HepG2 (cell line): ENCODE measurements at regions not wholly inside any gene's neighbourhood (a gene's known extent, or its start where the extent isn't known, plus 50 kb on each side); places are given as distances from the start of the nearest gene placed in this dataset.
A peak's percentile ranks its signal among the peaks of the same experiment; 100 is the strongest.

Experiments
- AGO2 ChIP-seq: fragments of 200-400 bp; formaldehyde crosslinking; optimal IDR thresholded peaks from 2 replicates; pipeline ENCODE3; 2017; ENCODE audit warnings: mild to moderate bottlenecking, low read depth, low read length, moderate library complexity
- ATRX ChIP-seq: sonication (generic); formaldehyde crosslinking; IDR thresholded peaks from 2 replicates; pipeline ENCODE4 v1.4.0; 2020; ENCODE audit warnings: missing genetic modification reagents, borderline replicate concordance
- GABPA ChIP-seq, 2 experiments: IDR thresholded peaks; 2 replicates each; pipeline ENCODE4 v1.6.1; 2011 to 2016; ENCODE audit warnings: low read depth in 2 of 2, low read length in 1 of 2, missing biosample characterization in 1 of 2, missing genetic modification characterization in 1 of 2
- GLI4 ChIP-seq: sonication (generic); formaldehyde crosslinking; IDR thresholded peaks from 2 replicates; pipeline ENCODE4 v1.5.1; 2020; ENCODE audit warnings: missing genetic modification reagents, mild to moderate bottlenecking, moderate library complexity, borderline replicate concordance
- IRX3 ChIP-seq: sonication (generic); formaldehyde crosslinking; IDR thresholded peaks from 2 replicates; pipeline ENCODE4 v1.8.1; 2023; ENCODE audit warnings: mild to moderate bottlenecking, low read depth, missing genetic modification reagents, borderline replicate concordance
- ISX ChIP-seq: sonication (generic); formaldehyde crosslinking; conservative IDR thresholded peaks from 2 replicates; pipeline ENCODE4 v1.5.0; 2020; ENCODE audit warnings: missing genetic modification reagents
- KDM5B ChIP-seq: sonication (generic); formaldehyde crosslinking; IDR thresholded peaks from 2 replicates; pipeline ENCODE4 v1.4.0; 2020; ENCODE audit warnings: missing genetic modification reagents, mild to moderate bottlenecking, borderline replicate concordance
- MAZ ChIP-seq, 2 experiments: sonication (generic) in 1 of 2; formaldehyde crosslinking in 1 of 2; IDR thresholded peaks; 2 replicates each; pipeline versions ENCODE4 v1.5.0 to v1.6.1; 2012 to 2020; ENCODE audit warnings: low read depth in 2 of 2, mild to moderate bottlenecking in 2 of 2, borderline replicate concordance in 1 of 2, improper control_type of control experiment in 1 of 2, low read length in 1 of 2, missing genetic modification reagents in 1 of 2, moderate library complexity in 1 of 2
- MBD4 ChIP-seq: IDR thresholded peaks from 2 replicates; pipeline ENCODE4 v1.6.1; 2012; ENCODE audit warnings: low read length, inconsistent platforms, borderline replicate concordance
- PHF20 ChIP-seq: sonication (generic); formaldehyde crosslinking; IDR thresholded peaks from 2 replicates; pipeline ENCODE4 v1.5.0; 2020; ENCODE audit warnings: mild to moderate bottlenecking, missing genetic modification reagents
- SNRNP70 ChIP-seq: fragments of 200-400 bp; formaldehyde crosslinking; IDR thresholded peaks from 2 replicates; pipeline ENCODE4 v1.6.1; 2017; ENCODE audit warnings: mild to moderate bottlenecking, low read depth, low read length, moderate library complexity
- SSRP1 ChIP-seq: IDR thresholded peaks from 2 replicates; pipeline ENCODE4 v1.6.1; 2016; ENCODE audit warnings: control low read depth
- TP53 ChIP-seq: sonication (generic); formaldehyde crosslinking; conservative IDR thresholded peaks from 2 replicates; pipeline ENCODE4 v1.4.0; 2020; ENCODE audit warnings: missing genetic modification reagents
- WIZ ChIP-seq: sonication (generic); formaldehyde crosslinking; IDR thresholded peaks from 2 replicates; pipeline ENCODE4 v1.5.1; 2020; ENCODE audit warnings: mild to moderate bottlenecking, missing genetic modification reagents
- ZIK1 ChIP-seq: sonication (generic); formaldehyde crosslinking; IDR thresholded peaks from 2 replicates; pipeline ENCODE4 v1.5.0; 2020; ENCODE audit warnings: mild to moderate bottlenecking, low read depth, missing genetic modification reagents, borderline replicate concordance
- ZMYM2 ChIP-seq: sonication (generic); formaldehyde crosslinking; IDR thresholded peaks from 2 replicates; pipeline ENCODE4 v1.8.0; 2022; ENCODE audit warnings: mild to moderate bottlenecking, missing genetic modification reagents
- ZNF234 ChIP-seq: sonication (generic); formaldehyde crosslinking; conservative IDR thresholded peaks from 2 replicates; pipeline ENCODE4 v1.5.1; 2020; ENCODE audit warnings: mild to moderate bottlenecking, missing genetic modification reagents
- ZNF253 ChIP-seq: sonication (generic); formaldehyde crosslinking; IDR thresholded peaks from 2 replicates; pipeline ENCODE4 v1.8.0; 2022; ENCODE audit warnings: mild to moderate bottlenecking, missing genetic modification reagents, borderline replicate concordance
- ZNF350 ChIP-seq: sonication (generic); formaldehyde crosslinking; IDR thresholded peaks from 2 replicates; pipeline ENCODE4 v1.4.0; 2020; ENCODE audit warnings: mild to moderate bottlenecking, low read depth, missing genetic modification reagents, borderline replicate concordance
- ZNF569 ChIP-seq: sonication (generic); formaldehyde crosslinking; IDR thresholded peaks from 2 replicates; pipeline ENCODE4 v1.5.0; 2020; ENCODE audit warnings: mild to moderate bottlenecking, missing genetic modification reagents, moderate library complexity, borderline replicate concordance
- ZNF572 ChIP-seq: sonication (generic); formaldehyde crosslinking; IDR thresholded peaks from 2 replicates; pipeline ENCODE4 v1.5.1; 2020; ENCODE audit warnings: mild to moderate bottlenecking, missing genetic modification reagents
- ZNF780A ChIP-seq: sonication (generic); formaldehyde crosslinking; IDR thresholded peaks from 2 replicates; pipeline ENCODE4 v1.8.0; 2022; ENCODE audit warnings: mild to moderate bottlenecking, missing genetic modification reagents, moderate library complexity
- ZNF782 ChIP-seq: sonication (generic); formaldehyde crosslinking; IDR thresholded peaks from 2 replicates; pipeline ENCODE4 v1.4.0; 2020; ENCODE audit warnings: missing genetic modification reagents, mild to moderate bottlenecking, borderline replicate concordance
- TF ChIP-seq, protein P1 (sequence below): sonication (generic); formaldehyde crosslinking; IDR thresholded peaks from 2 replicates; pipeline ENCODE4 v1.8.1; 2022; ENCODE audit warnings: mild to moderate bottlenecking, missing genetic modification reagents
- TF ChIP-seq, protein P2 (sequence below): sonication (generic); formaldehyde crosslinking; IDR thresholded peaks from 2 replicates; pipeline ENCODE4 v1.5.0; 2020; ENCODE audit warnings: missing genetic modification reagents
- TF ChIP-seq, protein P3 (sequence below): sonication (generic); formaldehyde crosslinking; IDR thresholded peaks from 2 replicates; pipeline ENCODE4 v1.5.0; 2020; ENCODE audit warnings: missing genetic modification reagents

DNA sequence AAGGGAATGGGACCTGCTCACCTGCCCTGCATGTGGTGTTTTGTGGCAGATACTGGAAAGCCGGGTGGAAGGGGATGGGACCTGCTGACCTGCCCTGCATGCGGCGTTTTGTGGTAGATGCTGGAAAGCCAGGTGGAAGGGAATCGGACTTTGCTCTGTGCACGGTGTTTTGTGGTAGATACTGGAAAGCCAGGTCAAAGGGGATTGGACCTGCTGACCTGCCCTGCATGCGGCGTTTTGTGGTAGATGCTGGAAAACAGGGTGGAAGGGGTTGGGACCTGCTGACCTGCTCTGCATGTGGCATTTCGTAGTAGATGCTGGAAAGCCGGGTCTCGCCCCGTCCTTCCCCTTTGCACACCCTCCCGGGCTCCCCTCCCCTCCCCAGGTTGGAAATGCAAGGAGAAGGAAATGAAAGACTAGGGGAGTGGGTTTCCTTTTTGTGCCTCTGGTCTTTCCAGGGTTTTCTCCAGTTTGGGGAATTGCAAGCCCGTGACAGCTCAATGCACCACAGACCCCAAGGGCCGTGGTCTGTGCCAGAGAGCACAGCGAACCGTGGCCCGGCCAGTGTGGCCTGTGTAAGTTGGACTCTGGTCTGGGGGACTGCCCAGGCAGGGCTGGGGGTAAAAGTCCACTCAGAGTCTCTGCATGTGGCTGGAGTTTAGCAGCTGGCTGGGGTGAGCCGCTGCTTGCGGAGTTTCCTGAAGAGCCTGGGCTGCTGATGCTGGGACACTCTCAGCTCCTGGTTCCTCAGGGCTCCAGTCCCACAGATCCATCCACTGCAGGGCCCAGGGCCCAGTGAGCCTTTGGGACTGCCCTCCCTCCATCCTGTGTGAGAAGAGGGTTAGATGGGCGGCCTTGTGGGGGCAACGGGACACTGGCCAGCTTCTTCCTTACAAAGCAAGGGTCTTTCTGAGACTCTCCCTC, 105.5 kb downstream of the CRYAA start (continued):
- TF ChIP-seq ZNF782 (CRISPR knock-in tag), result no peak
- no peak for TF ChIP-seq MBD4
- no peak for TF ChIP-seq ZNF569 (CRISPR knock-in tag)
- no peak for TF ChIP-seq ZNF253
- no peak for TF ChIP-seq ZNF780A
- no peak for TF ChIP-seq ZNF234
- no peak for TF ChIP-seq ATRX
- TF ChIP-seq ISX (CRISPR knock-in tag), result no peak
- no peak for TF ChIP-seq ZNF572 (CRISPR knock-in tag)
- TF ChIP-seq WIZ (CRISPR knock-in tag), result no peak
- TF ChIP-seq, protein P1, sequence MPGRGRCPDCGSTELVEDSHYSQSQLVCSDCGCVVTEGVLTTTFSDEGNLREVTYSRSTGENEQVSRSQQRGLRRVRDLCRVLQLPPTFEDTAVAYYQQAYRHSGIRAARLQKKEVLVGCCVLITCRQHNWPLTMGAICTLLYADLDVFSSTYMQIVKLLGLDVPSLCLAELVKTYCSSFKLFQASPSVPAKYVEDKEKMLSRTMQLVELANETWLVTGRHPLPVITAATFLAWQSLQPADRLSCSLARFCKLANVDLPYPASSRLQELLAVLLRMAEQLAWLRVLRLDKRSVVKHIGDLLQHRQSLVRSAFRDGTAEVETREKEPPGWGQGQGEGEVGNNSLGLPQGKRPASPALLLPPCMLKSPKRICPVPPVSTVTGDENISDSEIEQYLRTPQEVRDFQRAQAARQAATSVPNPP (CRISPR knock-in tag), result no peak
- no peak for TF ChIP-seq TP53
- TF ChIP-seq, protein P2, sequence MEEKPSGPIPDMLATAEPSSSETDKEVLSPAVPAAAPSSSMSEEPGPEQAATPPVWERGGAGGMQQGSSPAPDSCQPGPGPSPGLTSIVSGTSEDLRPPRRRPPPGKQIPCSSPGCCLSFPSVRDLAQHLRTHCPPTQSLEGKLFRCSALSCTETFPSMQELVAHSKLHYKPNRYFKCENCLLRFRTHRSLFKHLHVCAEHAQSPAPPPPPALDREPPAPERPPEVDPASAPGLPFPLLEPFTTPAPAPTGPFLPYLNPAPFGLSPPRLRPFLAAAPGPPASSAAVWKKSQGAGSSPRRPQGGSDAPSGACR, result no peak
- no peak for TF ChIP-seq KDM5B (CRISPR knock-in tag)
- no peak for TF ChIP-seq SNRNP70
- TF ChIP-seq SSRP1 (CRISPR knock-in tag), result no peak
- no peak; the same call in 1 of the 2 replicates for TF ChIP-seq ZNF350
- peak; percentile 95 for TF ChIP-seq ZMYM2 (CRISPR knock-in tag)
- TF ChIP-seq IRX3 (CRISPR knock-in tag), result no peak
- TF ChIP-seq, protein P3, sequence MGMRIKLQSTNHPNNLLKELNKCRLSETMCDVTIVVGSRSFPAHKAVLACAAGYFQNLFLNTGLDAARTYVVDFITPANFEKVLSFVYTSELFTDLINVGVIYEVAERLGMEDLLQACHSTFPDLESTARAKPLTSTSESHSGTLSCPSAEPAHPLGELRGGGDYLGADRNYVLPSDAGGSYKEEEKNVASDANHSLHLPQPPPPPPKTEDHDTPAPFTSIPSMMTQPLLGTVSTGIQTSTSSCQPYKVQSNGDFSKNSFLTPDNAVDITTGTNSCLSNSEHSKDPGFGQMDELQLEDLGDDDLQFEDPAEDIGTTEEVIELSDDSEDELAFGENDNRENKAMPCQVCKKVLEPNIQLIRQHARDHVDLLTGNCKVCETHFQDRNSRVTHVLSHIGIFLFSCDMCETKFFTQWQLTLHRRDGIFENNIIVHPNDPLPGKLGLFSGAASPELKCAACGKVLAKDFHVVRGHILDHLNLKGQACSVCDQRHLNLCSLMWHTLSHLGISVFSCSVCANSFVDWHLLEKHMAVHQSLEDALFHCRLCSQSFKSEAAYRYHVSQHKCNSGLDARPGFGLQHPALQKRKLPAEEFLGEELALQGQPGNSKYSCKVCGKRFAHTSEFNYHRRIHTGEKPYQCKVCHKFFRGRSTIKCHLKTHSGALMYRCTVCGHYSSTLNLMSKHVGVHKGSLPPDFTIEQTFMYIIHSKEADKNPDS (CRISPR knock-in tag), result no peak
- 0 out of 2 replicates have a peak, but pooled peaks have one; percentile 34 for TF ChIP-seq GLI4 (CRISPR knock-in tag)
- TF ChIP-seq GABPA (IDR thresholded peaks at IDR 0.05; ENCODE audit: low read depth, low read length), result no peak
- no peak for TF ChIP-seq GABPA (CRISPR knock-in tag; IDR thresholded peaks at IDR 0.05; ENCODE audit: low read depth)
- TF ChIP-seq AGO2, result no peak
- TF ChIP-seq ZIK1 (CRISPR knock-in tag), result no peak
- TF ChIP-seq PHF20, result no peak
- no peak for TF ChIP-seq MAZ (IDR thresholded peaks at IDR 0.05; ENCODE audit: borderline replicate concordance, low read depth, low read length)
- TF ChIP-seq MAZ (CRISPR knock-in tag; IDR thresholded peaks at IDR 0.05; ENCODE audit: low read depth), result no peak
